ENCODE measurements at regions not wholly inside any gene's neighbourhood (a gene's known extent, or its start where the extent isn't known, plus 50 kb on each side); places are given as distances from the start of the nearest gene placed in this dataset.
A peak's percentile ranks its signal among the peaks of the same experiment; 100 is the strongest.

- no peak for DNase-seq (ENCODE audit: low read depth in 2 of 2)
Measured at GRCh38 chr12:124458992-124459851, 108.2 kb downstream of the NCOR2 start.

GRCh38 chr12:124458220-124458991, 109.0 kb downstream of the NCOR2 start:
- DNase-seq (ENCODE audit: low read depth in 2 of 2), result no peak

- DNase-seq (ENCODE audit: low read depth in 2 of 2), result peak in 1 of 2 donors; percentile 33
Measured at GRCh38 chr12:124457287-124458219, 109.9 kb downstream of the NCOR2 start.

- DNase-seq (ENCODE audit: low read depth in 2 of 2), result no peak
Measured at GRCh38 chr12:124456652-124457152, 110.7 kb downstream of the NCOR2 start.

GRCh38 chr12:124456133-124456651, 111.2 kb downstream of the NCOR2 start:
- no peak for DNase-seq (ENCODE audit: low read depth in 2 of 2)

- no peak for DNase-seq (ENCODE audit: low read depth in 2 of 2)
Measured at GRCh38 chr12:124455336-124455735, 112.1 kb downstream of the NCOR2 start.

- DNase-seq (ENCODE audit: low read depth in 2 of 2), result no peak
Measured at GRCh38 chr12:124454735-124455134, 112.7 kb downstream of the NCOR2 start.

GRCh38 chr12:124454352-124454725, 113.1 kb downstream of the NCOR2 start:
- no peak for DNase-seq (ENCODE audit: low read depth in 2 of 2)

- DNase-seq (ENCODE audit: low read depth in 2 of 2), result peak; percentile 73 to 78
Measured at GRCh38 chr12:124453419-124454351, 113.7 kb downstream of the NCOR2 start.

- DNase-seq (ENCODE audit: low read depth in 2 of 2), result no peak
Measured at GRCh38 chr12:124452576-124453331, 114.7 kb downstream of the NCOR2 start.

- DNase-seq (ENCODE audit: low read depth in 2 of 2), result no peak
Measured at GRCh38 chr12:124451637-124452243, 115.7 kb downstream of the NCOR2 start.

- no peak for DNase-seq (ENCODE audit: low read depth in 2 of 2)
Measured at GRCh38 chr12:124451016-124451415, 116.4 kb downstream of the NCOR2 start.

- DNase-seq (ENCODE audit: low read depth in 2 of 2), result no peak
Measured at GRCh38 chr12:124450376-124450750, 117.0 kb downstream of the NCOR2 start.

- DNase-seq (ENCODE audit: low read depth in 2 of 2), result no peak
Measured at GRCh38 chr12:124449623-124450375, 117.6 kb downstream of the NCOR2 start.

GRCh38 chr12:124448955-124449622, 118.3 kb downstream of the NCOR2 start:
- no peak for DNase-seq (ENCODE audit: low read depth in 2 of 2)

GRCh38 chr12:124448241-124448954, 119.0 kb downstream of the NCOR2 start:
- no peak for DNase-seq (ENCODE audit: low read depth in 2 of 2)

GRCh38 chr12:124446364-124446763, 121.0 kb downstream of the NCOR2 start:
- DNase-seq (ENCODE audit: low read depth in 2 of 2), result no peak

Measured in stimulated activated CD4-positive, alpha-beta T cell treated with anti-CD3 and anti-CD28 coated beads, Interleukin-15, amount 100 ng/mL, for 48 hours (primary cell).